Keratinocyte (primary cell): ENCODE measurements at regions not wholly inside any gene's neighbourhood (a gene's known extent, or its start where the extent isn't known, plus 50 kb on each side); places are given as distances from the start of the nearest gene placed in this dataset.

Experiments
- CTCF ChIP-seq, 3 experiments: IDR thresholded peaks in 1 of 3; conservative IDR thresholded peaks in 1 of 3; optimal IDR thresholded peaks in 1 of 3; 2 replicates in 2 of 3; 3 replicates in 1 of 3; pipeline versions ENCODE3 to v1.5.1; 2011; ENCODE audit warnings: low read length in 3 of 3, mild to moderate bottlenecking in 3 of 3, moderate library complexity in 2 of 3, control low read depth in 1 of 3, inconsistent platforms in 1 of 3; ENCODE audit not compliant: insufficient read depth in 2 of 3; ENCODE audit errors: extremely low read depth in 1 of 3
- EZH2 ChIP-seq: IDR thresholded peaks from one replicate; pipeline ENCODE4 v1.6.1; 2012; ENCODE audit warnings: inconsistent platforms, mild to moderate bottlenecking, low read length, moderate library complexity

GRCh38 chr21:35559829-35560225 is 500.5 kb downstream of the SETD4 start:
- TF ChIP-seq CTCF (optimal IDR thresholded peaks at IDR 0.05 in 1 of 3, IDR thresholded peaks at IDR 0.05 in 1 of 3, conservative IDR thresholded peaks at IDR 0.05 in 1 of 3; ENCODE audit: extremely low read depth in 1 of 3, insufficient read depth in 2 of 3, low read length in 3 of 3) = no peak
- no peak for TF ChIP-seq EZH2
